OCI-LY7 (cell line): ENCODE measurements at regions not wholly inside any gene's neighbourhood (a gene's known extent, or its start where the extent isn't known, plus 50 kb on each side); places are given as distances from the start of the nearest gene placed in this dataset.
"Not testable (repeated sequence)": the region's sequence is repeated elsewhere in the genome, so short reads cannot be mapped to it uniquely, and the experiment has no call there.

Experiments used
- CTCF ChIP-seq: fragments of 200-600 bp; sonication (generic); conservative IDR thresholded peaks from 2 replicates; pipeline ENCODE4 v1.5.1; 2014; ENCODE audit warnings: mild to moderate bottlenecking, antibody characterized with exemption, low read length, moderate library complexity, mixed read lengths
- EZH2phosphoT487 ChIP-seq: fragments of 200-600 bp; sonication (generic); IDR thresholded peaks from 2 replicates; pipeline ENCODE4 v1.6.1; 2018; ENCODE audit warnings: low read depth, borderline replicate concordance, mild to moderate bottlenecking, mixed run types, antibody characterized with exemption, low read length, moderate library complexity, mixed read lengths

DNA sequence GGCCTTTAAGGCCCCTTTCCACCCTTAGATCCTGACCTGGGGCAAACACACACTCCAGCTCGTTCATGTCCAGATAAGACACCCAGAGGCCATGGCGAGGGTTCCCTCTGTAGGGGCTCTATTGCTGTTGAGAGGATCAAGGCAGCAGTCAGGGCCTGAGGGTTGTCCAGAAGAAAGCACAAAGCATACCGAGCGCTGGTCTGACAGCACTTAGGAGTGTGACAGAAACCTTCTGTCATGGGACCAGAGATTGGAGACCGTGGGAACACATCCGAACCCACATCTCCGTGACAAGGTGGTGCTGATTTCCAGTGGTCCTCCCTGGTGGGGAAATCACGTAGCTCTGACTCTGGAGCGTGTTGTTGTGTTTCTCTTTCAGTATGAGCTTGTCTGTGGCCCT is 69.8 kb upstream of the ALDH3B2 start:
- not testable (repeated sequence) for TF ChIP-seq CTCF, EZH2phosphoT487
